OCI-LY7 (cell line): ENCODE measurements at regions not wholly inside any gene's neighbourhood (a gene's known extent, or its start where the extent isn't known, plus 50 kb on each side); places are given as distances from the start of the nearest gene placed in this dataset.

Experiments used
- BruUV-seq: library from RNA; stranded (reverse); fragments of 400-500 nt; replicated peaks from 2 replicates; lab custom pipeline; 2021; lab: Mats Ljungman, UMichigan
- CTCF ChIA-PET: fragments of 300-600 bp; sonication (Branson Sonifier 250); formaldehyde crosslinking; loops from one replicate; lab custom pipeline; 2022; ENCODE audit warnings: antibody characterized with exemption; ENCODE audit not compliant: unreplicated experiment; lab: Charles Lee
- POLR2A ChIA-PET: fragments of 300-600 bp; sonication (Branson Sonifier 250); formaldehyde crosslinking; loops from one replicate; lab custom pipeline; 2022; ENCODE audit warnings: antibody characterized with exemption; lab: Charles Lee
- DNase-seq: peaks from one replicate; pipeline ENCODE4 v3.0.0-alpha.2; 2015; ENCODE audit warnings: low spot score
- H2AFZ ChIP-seq: fragments of 200-600 bp; sonication (generic), shearing (Covaris generic); 2 replicates; pipeline ENCODE4 v1.6.1; 2014; ENCODE audit warnings: mild to moderate bottlenecking, antibody characterized with exemption, low read length, moderate library complexity
- H3K27ac ChIP-seq: fragments of 200-600 bp; sonication (generic); 2 replicates; pipeline ENCODE4 v1.5.1; 2014; ENCODE audit warnings: mixed run types, low read depth, mild to moderate bottlenecking, moderate library complexity, low read length, inconsistent platforms; ENCODE audit not compliant: poor library complexity, severe bottlenecking
- H3K36me3 ChIP-seq: fragments of 200-600 bp; sonication (generic); 2 replicates; pipeline ENCODE4 v1.6.1; 2014; ENCODE audit warnings: mild to moderate bottlenecking, antibody characterized with exemption, low read length, moderate library complexity, mixed read lengths; ENCODE audit not compliant: insufficient read depth
- H3K4me1 ChIP-seq: fragments of 200-600 bp; sonication (generic); 2 replicates; pipeline ENCODE4 v1.5.1; 2014; ENCODE audit warnings: mild to moderate bottlenecking, low read length; ENCODE audit not compliant: insufficient read depth, poor library complexity, severe bottlenecking
- H3K4me2 ChIP-seq: fragments of 200-600 bp; sonication (generic); 2 replicates; pipeline ENCODE4 v1.6.1; 2014; ENCODE audit warnings: mild to moderate bottlenecking, low read length
- H3K4me3 ChIP-seq: fragments of 200-600 bp; sonication (generic); 2 replicates; pipeline ENCODE4 v1.5.1; 2014; ENCODE audit warnings: mild to moderate bottlenecking, low read depth, low read length; ENCODE audit not compliant: poor library complexity, severe bottlenecking
- H3K79me2 ChIP-seq: fragments of 200-600 bp; sonication (generic); 2 replicates; pipeline ENCODE4 v1.6.1; 2016; ENCODE audit warnings: low read depth, mild to moderate bottlenecking, low read length, moderate library complexity, mixed read lengths; ENCODE audit not compliant: insufficient read depth
- H3K9me2 ChIP-seq: fragments of 200-600 bp; sonication (generic); 2 replicates; pipeline ENCODE4 v1.6.1; 2016; ENCODE audit warnings: mild to moderate bottlenecking, low read length, mixed read lengths; ENCODE audit not compliant: insufficient read depth
- H3K9me3 ChIP-seq: fragments of 200-600 bp; sonication (generic); 2 replicates; pipeline ENCODE4 v1.6.1; 2014; ENCODE audit warnings: mild to moderate bottlenecking, mixed run types, low read length, mixed read lengths
- H4K20me1 ChIP-seq: fragments of 200-600 bp; sonication (generic); 2 replicates; pipeline ENCODE4 v1.6.1; 2014; ENCODE audit warnings: mild to moderate bottlenecking, antibody characterized with exemption, low read length, moderate library complexity, mixed read lengths; ENCODE audit not compliant: insufficient read depth
- CTCF ChIP-seq: fragments of 200-600 bp; sonication (generic); conservative IDR thresholded peaks from 2 replicates; pipeline ENCODE4 v1.5.1; 2014; ENCODE audit warnings: mild to moderate bottlenecking, antibody characterized with exemption, low read length, moderate library complexity, mixed read lengths
- EZH2phosphoT487 ChIP-seq: fragments of 200-600 bp; sonication (generic); IDR thresholded peaks from 2 replicates; pipeline ENCODE4 v1.6.1; 2018; ENCODE audit warnings: low read depth, borderline replicate concordance, mild to moderate bottlenecking, mixed run types, antibody characterized with exemption, low read length, moderate library complexity, mixed read lengths
- intact Hi-C: fragments of 100-400 bp; cut with micrococcal nuclease; formaldehyde crosslinking; loops from one replicate; pipeline ENCODE4 v1.10.0; 2022; ENCODE audit not compliant: unreplicated experiment

- Histone ChIP-seq H3K4me3 (no peak overlapping the region), H2AFZ (no peak overlapping the region), H3K4me2 (no peak overlapping the region), H3K9me2 (no peaks in the 10 kb centered on the region), H3K27ac (no peak overlapping the region), H3K36me3 (no peaks in the 10 kb centered on the region), H3K79me2 (no peaks in the 10 kb centered on the region), H4K20me1 (no peaks in the 10 kb centered on the region), H3K9me3 (no peaks in the 10 kb centered on the region), H3K4me1 (no peaks in the 10 kb centered on the region)
- POLR2A ChIA-PET: interaction anchor here (0.7 kb wide), 1 partner anchor 101 kb away, joined by 7 read pairs; no protein-coding TSS in a partner anchor
- no peak for TF ChIP-seq EZH2phosphoT487
- no peak for TF ChIP-seq CTCF
- DNase-seq: no peak
- CTCF ChIA-PET: no interaction called here
- intact Hi-C loops: no loop called here
- no TSS peak for BruUV-seq
Measured at GRCh38 chr2:66236067-66236685, 198.7 kb upstream of the MEIS1 start.

- Histone ChIP-seq H3K79me2 (no peaks in the 10 kb centered on the region), H3K4me1 (no peaks in the 10 kb centered on the region), H3K9me3 (no peaks in the 10 kb centered on the region), H3K4me3 (no peak overlapping the region), H3K27ac (no peak overlapping the region), H2AFZ (no peak overlapping the region), H3K4me2 (no peak overlapping the region), H3K36me3 (no peaks in the 10 kb centered on the region), H4K20me1 (no peaks in the 10 kb centered on the region), H3K9me2 (no peaks in the 10 kb centered on the region)
- ChIA-PET CTCF (no interaction called here), POLR2A (no interaction called here)
- no peak for DNase-seq
- no TSS peak for BruUV-seq
- TF ChIP-seq CTCF: no peak
- TF ChIP-seq EZH2phosphoT487: no peak
- intact Hi-C loops: no loop called here
Measured at GRCh38 chr2:66235428-66235827, 199.5 kb upstream of the MEIS1 start.

- intact Hi-C loops: no loop called here
- no peaks in the 10 kb centered on the region for H3K9me3 ChIP-seq
- H3K4me2 ChIP-seq: no peak overlapping the region
- no peak overlapping the region for H3K4me3 ChIP-seq
- H2AFZ ChIP-seq: no peak overlapping the region
- H4K20me1 ChIP-seq: no peaks in the 10 kb centered on the region
- ChIA-PET POLR2A (interaction anchor here (0.6 kb wide), 1 partner anchor 146 kb away, joined by 3 read pairs; no protein-coding TSS in a partner anchor), CTCF (no interaction called here)
- DNase-seq: no peak
- no TSS peak for BruUV-seq
- no peak for TF ChIP-seq CTCF
- no peak for TF ChIP-seq EZH2phosphoT487
- H3K79me2 ChIP-seq: no peaks in the 10 kb centered on the region
- H3K9me2 ChIP-seq: no peaks in the 10 kb centered on the region
- H3K4me1 ChIP-seq: no peaks in the 10 kb centered on the region
- H3K27ac ChIP-seq: no peak overlapping the region
- no peaks in the 10 kb centered on the region for H3K36me3 ChIP-seq
Measured at GRCh38 chr2:66233981-66234380, 200.9 kb upstream of the MEIS1 start.
